Left colon (tissue), 2 donors: ENCODE measurements at regions not wholly inside any gene's neighbourhood (a gene's known extent, or its start where the extent isn't known, plus 50 kb on each side); places are given as distances from the start of the nearest gene placed in this dataset.
"Not testable (repeated sequence)": the region's sequence is repeated elsewhere in the genome, so short reads cannot be mapped to it uniquely, and the experiment has no call there.

Source experiments
- ATAC-seq: fragments of 200-7000 bp; cut with Tn5 transposase; one replicate; pipeline ENCODE4 v1.9.1; 2020; ENCODE audit warnings: mild to moderate bottlenecking, moderate library complexity
- DNase-seq, 2 donors: peaks; one replicate each; pipeline ENCODE4 v3.0.0-alpha.2; 2020
- intact Hi-C, 2 donors: fragments of 100-400 bp; cut with DNase I in 1 of 2; cut with micrococcal nuclease in 1 of 2; formaldehyde crosslinking; loops; one replicate each; pipeline versions ENCODE4 v1.11.2 to v1.14.0; 2022; cut with DNase I, micrococcal nuclease
- donor health status: DM: no; HTN: no; CAD: no.
- donor health status: DM: yes; HTN: yes; CAD: no.

DNA sequence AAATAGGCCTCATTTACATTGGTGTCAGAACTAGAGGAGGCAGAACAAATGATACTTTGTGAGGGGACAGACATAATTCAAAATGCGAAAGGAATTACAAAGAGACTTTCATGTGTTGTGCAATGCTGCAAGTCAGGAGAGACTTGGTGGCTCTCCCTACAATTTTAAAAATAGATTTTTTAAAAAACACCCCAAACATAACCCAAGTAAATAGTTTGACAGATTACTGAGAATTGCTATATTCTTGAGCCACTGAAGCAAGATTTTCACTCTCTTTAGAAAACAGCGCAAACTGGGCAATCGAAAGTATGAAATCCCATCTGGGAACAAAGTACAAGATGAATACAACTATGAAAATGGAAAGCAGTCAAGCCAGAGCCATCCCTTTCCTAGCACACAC, 126.3 kb upstream of the NPY start:
- intact Hi-C loops, result no loop called here
- no peak for DNase-seq
- no peak for ATAC-seq

DNA sequence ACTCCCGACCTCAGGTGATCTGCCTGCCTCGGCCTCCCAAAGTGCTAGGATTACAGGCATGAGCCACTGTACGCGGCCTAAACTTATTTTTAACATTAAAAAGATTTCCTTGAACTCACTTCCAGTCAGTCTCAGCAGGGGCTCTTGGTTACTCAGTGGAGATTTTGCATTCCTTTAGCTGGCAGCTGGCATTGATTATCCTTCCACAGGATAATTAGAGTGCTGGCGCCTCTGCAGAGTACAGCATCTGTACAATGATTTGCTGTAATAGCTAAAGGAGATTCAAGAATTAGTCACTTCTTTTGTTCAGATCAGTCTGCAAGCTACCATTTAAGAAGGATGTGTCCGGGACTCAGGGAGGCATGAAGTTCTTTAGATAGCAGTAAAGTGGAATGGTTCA, 125.0 kb upstream of the NPY start:
- intact Hi-C loops, result no loop called here
- ATAC-seq (no peak), DNase-seq (no peak)

DNA sequence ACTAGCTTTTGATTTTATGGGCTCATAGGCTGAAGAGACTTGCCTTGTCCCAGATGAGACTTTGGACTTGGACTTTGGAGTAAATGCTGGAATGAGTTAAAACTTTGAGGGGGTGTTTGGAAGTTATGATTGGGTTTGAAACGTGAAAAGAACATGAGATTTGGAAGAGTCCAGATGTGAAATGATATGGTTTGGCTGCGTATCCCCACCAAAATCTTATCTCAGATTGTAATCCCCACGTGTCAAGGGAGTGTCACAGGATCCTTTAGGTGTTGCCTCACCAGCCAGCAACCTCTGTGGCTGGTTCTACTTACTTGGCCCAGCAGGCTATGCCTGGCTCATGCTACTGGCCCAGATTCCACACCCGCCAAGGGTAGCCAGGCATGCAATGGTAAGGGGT, 119.6 kb upstream of the NPY start:
- DNase-seq (no peak), ATAC-seq (peak; percentile 31)
- intact Hi-C loops, result no loop called here

DNA sequence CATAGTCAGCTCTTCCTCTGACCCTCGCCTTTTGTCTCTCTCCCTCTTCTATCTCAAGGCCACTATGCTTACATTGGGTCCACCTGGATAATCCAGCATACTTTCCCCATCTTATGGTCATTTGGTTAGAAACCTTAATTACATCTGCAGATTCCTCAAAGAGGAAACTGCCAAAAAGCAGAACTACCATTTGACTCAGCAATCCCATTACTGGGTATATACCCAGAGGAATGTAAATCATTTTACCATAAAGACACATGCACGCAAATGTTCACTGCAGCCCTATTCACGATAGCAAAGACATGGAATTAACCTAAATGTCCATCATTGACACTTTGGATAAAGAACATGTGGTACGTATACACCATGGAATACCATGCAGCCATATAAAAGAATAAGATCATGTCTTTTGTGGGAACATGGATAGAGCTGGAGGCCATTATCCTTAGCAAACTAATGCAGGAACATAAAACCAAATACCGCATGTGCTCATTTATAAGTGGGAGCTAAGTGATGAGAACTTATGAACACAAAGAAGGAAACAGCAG, 114.8 kb upstream of the NPY start:
- ATAC-seq, result no peak
- no peak for DNase-seq
- intact Hi-C loops, result no loop called here

DNA sequence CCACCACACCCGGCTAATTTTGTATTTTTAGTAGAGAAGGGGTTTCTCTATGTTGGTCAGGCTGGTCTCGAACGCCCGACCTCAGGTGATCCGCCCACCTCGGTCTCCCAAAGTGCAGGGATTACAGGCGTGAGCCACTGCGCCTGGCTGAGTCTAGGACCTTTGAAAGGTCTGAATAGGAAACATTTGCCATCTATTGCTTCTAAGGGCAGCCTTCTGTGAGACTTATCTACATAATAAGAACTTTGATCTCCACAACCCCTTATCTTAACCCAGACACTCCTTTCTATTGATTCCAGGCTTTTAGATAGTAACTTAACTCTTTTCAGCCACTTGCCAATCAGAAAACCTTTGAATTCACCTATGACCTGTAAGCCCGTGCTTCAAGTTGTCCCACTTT, 112.0 kb upstream of the NPY start:
- intact Hi-C loops, DNase-seq: not testable (repeated sequence)
- ATAC-seq, result peak; percentile 83

DNA sequence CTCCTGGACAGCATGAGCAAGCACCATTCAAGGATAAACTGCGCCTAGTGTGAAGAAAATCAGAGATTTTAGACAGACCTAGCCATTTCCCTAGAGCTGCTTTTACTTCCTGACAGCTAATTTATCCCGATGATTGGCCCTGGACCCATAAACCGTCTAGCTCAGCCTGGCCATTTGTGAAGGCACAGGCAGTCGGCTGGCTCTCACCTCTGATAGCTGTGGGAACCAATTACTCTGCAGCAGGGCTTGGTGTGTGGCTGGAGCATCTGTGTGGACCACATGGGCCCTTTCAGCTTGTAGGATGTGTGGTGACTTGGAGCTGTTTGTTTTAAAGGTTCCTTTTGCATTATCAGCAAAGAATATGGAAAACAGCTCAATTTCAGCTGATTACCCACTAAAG, 111.1 kb upstream of the NPY start:
- ATAC-seq, result no peak
- intact Hi-C loops, result no loop called here
- DNase-seq, result no peak

DNA sequence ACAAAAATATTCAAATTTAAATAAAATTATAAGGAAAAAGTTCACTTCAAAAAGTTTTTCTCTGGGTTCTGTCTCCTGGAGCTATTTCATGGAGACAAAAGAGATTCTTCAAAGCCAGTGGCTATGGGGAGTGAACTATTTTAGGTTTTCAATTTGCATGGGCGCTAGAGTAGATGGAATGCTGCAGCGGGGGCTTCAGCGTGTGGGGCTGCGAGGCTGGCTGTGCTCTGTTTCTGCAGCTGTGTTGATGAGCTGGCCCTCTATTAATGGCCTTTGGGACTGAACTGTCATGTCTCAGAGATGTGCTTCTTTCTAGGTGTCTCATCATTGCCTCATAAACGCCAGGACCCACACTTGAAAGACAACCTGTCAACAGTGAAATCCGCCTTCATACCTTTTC, 108.4 kb upstream of the NPY start:
- DNase-seq, result no peak
- intact Hi-C loops, result no loop called here
- ATAC-seq, result no peak

DNA sequence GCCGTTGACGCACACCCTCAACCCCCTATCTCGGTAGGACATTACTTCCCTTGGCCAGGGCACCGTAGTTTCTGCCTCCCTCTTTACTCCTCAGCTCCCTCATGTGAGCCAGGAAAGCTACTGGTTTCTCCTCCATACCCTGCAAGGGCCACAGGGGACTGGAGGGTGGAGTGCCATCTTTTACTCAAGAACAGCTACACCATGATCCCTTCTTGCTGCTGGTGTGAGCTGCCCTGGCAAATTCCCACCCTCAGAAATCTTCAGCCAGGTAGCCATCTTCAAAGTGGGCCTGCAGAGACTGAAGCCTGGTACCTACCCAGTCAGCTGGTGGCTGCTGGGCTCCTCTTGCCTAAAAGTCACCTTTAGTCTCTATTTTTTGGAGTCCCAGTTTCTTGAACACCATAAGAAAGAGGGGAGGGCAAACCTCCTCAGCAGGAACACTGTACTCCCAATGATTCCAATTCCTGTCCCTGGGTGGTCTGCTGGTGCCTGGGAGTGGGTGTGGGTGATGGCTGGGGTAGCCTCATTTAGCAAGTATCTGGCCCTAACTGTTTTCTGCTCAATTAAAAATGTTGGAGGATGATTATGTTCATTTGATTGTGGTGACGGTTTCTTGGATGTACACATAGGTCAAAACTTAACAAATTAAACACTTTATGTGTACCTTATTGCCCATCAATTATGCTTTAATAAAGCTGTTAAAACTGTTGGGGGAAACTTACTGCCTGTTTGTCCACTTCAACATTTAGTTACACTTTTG, 105.0 kb upstream of the NPY start:
- DNase-seq, result no peak
- no peak for ATAC-seq

DNA sequence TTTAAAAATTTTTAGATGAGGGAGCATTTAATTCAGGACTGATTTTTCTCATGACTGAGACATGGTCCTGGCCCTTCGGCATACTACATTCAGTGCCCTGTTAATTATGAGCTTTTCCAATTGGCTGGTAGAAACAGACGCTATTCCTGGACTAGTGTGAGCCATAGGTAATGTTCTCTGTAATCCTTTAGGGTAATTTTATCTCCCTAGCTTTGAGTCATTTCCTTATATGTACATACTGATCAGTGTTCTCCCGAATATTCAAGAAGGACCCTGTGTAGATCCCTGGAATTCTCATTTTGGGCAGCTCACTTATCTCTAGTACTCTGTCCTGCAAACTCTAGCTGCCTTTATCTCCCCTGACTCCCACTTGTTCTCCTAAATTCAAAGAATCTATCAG, 92.6 kb upstream of the NPY start:
- DNase-seq (no peak), ATAC-seq (no peak)
- intact Hi-C loops, result no loop called here

More for the DNA sequence above, 105.0 kb upstream of the NPY start:
- intact Hi-C loops, result no loop called here

DNA sequence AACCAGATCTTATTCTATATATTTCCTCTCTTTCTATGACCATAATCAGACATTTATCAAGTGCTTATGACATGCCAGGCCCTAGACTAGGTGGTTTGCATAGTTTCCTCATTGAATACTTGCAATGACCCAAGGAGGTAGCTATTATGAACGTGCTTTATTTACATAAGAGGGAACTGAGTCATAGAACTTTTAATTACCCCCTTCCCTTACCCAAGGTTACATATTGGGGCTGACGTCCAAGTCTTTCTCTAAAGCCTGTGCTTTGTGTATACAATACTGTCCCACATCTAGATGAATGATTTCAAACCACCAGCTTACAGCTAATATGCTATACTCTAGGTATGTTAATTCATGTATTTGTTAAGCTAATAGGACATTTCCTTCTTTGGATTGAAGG, 91.9 kb upstream of the NPY start:
- intact Hi-C loops, result no loop called here
- DNase-seq, result no peak
- no peak for ATAC-seq

DNA sequence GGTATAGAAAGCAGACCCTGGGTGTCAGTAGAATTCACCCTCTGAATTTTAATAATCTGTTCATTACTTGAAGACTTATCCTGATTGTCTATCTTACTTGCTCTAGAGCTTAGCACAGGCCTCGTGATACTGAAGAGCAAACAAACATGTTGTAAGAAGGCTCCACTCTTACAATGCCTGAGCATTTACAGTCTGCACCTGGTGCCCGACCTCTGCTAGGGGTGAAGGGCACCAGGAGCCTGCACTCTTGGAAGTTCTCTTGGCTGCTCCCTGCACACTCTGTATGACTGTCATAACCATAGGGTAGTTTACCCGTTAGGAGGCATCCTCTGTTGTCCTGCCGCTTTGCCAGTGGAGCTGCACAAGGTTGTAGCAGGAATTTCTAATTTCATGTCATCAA, 91.3 kb upstream of the NPY start:
- intact Hi-C loops, result no loop called here
- DNase-seq (no peak), ATAC-seq (peak; percentile 28)

DNA sequence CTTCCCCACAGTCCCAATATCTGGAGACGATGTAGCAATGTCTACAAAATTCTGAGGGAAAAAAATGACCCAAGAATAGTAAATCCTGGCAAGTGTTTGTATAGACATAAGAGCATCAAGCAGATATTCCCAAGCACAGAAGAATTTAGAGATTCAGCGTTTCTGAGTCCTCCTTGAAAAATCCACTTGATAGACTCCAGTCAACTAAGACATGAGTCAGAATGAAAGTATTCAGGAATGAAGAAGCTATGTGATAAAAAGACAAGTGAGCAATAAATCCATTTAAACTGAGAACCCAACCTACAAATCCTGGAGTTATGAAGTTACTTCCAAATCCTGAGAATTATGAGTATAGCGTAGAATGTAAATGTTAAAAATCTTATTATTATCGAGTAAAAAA, 86.1 kb upstream of the NPY start:
- ATAC-seq (no peak), DNase-seq (no peak)
- intact Hi-C loops, result no loop called here

DNA sequence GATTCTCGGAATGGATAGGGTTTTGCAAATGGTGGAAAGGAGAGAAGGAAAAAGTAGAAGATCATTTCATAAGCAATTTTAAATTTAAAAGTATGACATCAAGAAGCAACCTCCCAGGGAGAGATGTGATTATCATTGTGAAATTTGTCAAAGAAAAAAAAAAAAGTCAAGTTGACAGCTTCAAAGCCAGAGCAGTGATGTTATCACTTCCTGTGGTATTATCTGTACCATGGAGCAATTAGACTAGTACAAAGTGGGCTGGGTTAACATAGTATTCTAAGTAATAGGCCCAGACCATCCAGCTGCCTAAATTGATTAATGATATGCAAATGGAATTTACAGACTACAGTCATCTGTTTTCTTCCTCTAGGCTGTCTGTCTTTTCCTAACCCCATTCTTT, 84.0 kb upstream of the NPY start:
- intact Hi-C loops, result no loop called here
- ATAC-seq (no peak), DNase-seq (no peak)

DNA sequence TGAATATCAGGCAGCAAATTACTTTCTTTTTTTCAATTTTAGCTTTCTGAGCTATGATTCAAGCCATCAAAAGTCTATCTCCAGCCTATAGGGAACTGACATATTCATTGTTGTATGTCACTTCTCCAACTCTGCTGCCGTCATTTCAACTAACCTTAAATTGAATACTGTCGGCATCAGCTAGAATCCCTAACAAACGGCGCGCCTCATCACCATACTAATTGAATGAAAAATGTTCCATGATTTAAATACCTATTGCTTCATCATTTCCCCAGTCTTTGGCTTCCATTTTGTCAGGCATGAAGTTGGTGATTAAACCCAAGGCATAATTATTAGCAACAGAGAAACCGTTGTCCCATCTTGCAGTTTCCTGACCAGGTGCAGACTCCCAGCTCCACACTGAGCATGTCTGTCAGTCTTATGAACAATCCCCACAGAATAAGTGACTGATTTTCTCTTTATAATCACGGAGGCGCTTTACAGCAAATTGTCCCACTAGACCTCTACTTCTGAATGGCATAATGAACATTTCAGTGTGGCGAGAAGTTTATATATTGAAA, 83.5 kb upstream of the NPY start:
- ATAC-seq (no peak), DNase-seq (no peak)
- intact Hi-C loops, result no loop called here

DNA sequence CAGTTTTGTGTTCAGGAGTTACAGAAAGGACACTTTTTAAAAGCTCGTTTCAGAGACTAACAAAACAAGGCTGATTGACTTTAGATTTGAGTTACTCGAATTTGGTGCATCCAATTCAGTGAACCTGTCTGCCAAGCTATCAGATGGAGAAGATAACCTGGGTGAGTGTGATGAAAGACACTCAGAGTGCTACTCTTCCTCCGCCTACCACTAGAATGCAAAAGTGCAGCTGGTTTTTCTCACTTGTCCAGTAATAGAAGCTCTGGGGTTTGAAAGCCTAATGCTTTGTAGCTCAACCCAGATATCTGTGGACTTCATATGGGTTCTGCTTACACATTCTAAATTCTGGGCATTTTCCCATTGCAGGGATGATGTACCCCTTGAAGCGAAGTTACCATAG, 82.8 kb upstream of the NPY start:
- intact Hi-C loops, result no loop called here
- no peak for DNase-seq
- no peak for ATAC-seq

DNA sequence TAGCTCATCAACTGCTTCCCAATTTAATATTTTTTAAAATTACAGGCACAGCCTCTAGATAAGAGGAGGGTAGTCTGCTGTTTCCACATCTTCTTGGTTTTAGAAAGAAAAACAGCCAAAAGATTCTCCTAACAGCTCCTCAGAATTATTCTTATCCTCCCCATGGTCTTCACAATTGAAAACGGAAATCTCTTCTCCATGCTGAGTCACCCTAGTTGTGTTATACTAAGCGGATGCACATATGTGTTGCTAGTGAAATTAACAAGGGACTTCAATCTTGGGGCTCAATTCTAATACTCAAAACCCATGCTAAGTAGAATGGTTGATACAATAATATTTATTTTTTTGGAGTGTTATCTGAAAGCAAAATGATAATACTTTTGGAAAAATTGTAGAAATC, 71.9 kb upstream of the NPY start:
- intact Hi-C loops, result no loop called here
- ATAC-seq (no peak), DNase-seq (no peak)

DNA sequence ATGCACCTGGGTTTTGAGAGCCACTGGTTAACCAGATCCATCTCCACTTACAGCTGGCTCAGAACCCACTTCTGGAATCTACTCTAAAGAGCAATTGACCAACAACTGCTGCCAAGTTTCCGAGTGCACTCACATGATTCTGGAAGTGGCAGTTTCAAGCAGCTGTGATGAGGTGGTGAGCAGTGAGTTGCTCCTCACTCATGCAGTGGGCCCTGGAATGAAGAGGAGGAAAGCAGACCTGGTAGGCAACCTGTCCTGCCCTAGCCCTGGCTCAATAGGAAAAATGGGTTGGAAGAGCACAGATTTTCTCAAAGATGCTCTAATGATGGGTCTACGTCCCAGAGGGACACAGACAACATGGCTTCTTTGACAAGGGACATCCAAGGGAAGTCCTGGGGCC, 70.7 kb upstream of the NPY start:
- DNase-seq (no peak), ATAC-seq (no peak)
- intact Hi-C loops, result no loop called here

DNA sequence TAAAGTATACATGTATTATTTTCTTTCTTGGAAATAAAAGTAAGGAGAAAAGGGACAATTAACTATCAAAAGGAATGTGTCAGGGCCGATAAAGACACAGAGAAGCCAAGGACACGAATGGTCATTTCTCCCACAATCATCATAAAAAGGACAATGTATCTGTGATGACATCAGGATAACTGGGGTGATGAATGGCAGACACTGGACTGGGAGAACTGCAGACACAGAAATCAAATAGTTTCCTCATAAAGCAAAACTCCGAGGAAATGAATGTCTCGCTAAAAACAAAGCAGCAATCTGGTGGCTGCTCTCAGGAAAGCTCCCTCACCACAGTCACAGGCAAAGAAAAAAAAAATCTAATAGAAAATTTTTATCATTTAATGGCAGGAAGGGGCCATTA, 69.3 kb upstream of the NPY start:
- DNase-seq (no peak), ATAC-seq (no peak)
- intact Hi-C loops, result no loop called here

DNA sequence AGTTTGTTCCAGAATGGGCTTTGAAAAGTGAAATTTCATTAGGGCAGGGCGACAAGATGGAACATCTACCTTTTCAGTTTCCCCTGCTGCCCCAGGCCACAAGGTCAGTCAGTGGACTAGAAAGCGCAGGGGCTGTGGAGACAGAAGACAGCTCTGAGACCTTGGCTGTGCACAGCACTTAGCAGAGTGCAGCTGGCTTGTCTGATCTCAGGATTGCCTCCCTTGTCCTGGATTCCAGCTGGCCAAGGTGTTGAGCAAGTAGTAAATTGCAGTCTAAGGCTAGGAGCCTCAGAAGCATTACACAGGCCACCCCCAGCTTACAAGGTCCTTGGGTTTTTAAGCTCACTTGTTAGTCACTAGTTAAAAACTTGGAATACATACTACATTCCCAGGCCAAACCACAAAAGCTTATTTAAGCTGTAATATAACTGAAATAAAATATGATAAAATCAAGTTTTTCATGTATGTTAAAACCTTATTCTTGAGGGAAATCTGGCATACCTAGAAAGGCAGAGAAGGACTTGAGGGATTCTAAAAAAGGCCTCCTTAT, 67.3 kb upstream of the NPY start:
- ATAC-seq (no peak), DNase-seq (no peak)
- intact Hi-C loops, result no loop called here

DNA sequence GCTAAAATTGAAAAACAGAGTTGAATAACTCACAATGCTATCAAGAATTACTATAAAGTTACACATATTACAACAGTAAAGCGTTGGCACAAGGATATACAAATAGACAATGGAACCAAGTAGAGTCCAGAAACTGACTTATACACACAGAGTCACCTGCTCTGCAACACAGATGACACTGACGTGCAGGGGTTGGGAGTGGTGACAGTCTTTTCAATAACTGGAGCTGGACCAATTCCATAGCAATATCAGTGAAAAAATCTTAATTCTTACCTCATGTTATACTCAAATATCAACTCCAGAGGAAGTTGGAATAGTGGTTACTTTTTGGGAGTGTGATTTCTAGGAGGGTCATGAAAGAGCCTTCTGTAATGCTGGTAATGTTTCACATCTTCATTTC, 62.5 kb upstream of the NPY start:
- intact Hi-C loops, result no loop called here
- DNase-seq (no peak), ATAC-seq (no peak)

DNA sequence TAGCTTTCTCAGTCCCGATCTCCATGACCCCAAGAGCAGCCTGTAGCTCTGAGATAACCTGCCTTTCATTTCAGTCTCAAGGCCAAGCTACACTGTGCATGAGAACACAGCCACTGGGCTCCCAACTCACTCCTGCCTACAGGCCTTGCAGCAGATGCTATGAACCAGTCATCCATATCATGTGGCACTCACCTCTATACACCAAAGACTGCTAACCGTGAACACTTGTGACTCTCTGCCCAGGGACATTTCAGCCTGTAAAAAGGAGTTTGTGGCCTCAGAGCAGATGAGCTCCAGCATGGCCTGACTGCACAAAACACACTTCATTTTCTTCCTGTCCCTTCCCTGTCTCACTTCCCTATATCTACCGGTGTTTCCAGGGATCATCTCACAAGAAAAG, 56.9 kb upstream of the NPY start:
- ATAC-seq, result no peak
- DNase-seq, result no peak
- intact Hi-C loops, result no loop called here
